HG03060 (cell line): ENCODE measurements at regions not wholly inside any gene's neighbourhood (a gene's known extent, or its start where the extent isn't known, plus 50 kb on each side); places are given as distances from the start of the nearest gene placed in this dataset.

Experiments used
- ATAC-seq: cut with Tn5 transposase; IDR thresholded peaks from one replicate; pipeline ENCODE4 v1.9.1; 2021; ENCODE audit warnings: low read depth, moderate number of reproducible peaks; ENCODE audit not compliant: unreplicated experiment

- ATAC-seq: no peak
Measured at GRCh38 chr2:180128861-180129260, 121.8 kb upstream of the CWC22 start.

DNA sequence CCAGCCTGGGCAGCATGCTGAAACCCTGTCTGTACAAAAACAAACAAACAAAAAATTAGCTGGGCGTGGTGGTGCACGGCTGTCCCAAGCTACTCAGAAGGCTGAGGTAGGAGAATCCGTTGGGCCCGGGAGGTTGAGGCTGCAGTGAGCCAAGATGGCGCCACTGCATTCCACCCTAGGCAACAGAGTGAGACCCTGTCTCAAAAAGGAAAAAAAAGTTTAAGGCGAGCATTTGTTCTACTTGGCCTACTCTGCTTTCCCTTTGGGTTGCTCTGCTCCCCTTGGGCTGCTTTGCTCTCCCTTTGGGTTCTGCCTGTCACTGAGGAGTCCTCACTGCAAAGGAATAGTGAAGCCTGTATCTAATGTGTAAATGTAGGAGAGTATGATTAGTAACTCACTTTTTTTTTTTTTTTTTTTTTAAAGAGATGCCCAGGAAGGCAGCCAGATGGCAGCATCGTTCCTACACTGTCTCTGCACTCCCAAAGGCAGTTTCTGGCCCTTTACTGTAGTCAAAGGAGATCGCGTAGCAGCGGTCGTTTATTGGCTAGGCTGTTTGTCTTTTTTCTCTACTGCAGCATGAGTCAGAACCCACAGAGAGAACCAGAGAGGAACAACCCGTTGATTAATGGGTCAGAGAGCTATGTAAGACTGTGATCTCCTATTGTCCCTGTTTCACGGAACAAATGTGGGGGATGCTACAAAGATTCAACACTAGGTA is 118.3 kb upstream of the CWC22 start:
- ATAC-seq: no peak

DNA sequence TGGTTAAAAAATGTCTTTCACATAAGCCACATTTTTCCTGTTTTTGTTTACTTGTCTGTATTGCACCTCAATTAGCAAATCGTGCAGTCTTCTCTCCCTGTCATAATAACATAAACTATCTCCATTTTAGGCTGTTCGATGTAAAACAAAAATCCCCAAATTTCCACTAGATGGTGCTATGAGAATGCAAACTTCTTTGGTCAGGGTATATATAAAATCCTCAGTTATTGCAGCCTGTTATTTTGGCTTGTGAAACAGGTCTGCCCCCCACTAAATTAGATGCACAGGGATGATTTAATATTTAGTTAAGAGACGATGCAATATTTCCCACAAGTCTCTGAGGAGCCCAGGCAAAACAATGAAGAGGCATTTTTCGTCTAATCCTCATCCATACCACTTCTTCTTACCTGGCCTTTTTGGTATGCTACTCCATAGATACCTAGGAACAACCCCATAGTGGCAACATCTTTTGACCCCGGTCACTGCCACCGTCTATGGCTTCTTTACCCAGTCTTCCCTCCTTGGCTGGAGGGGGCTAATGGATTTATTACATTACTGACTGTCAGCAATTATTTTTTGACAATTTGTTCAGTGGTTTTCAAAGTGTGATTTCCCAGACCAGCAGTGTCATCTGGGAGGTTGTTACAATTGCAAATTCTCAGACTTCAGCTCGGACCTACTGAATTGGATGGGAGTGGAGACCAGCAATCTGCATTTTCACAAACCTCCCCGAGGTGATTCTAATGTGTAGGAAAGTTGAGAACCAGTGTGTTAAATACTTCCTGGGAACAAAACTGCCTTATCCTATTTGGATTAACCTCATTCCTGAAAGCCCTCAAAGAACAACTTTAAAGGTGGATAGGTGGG is 117.4 kb upstream of the CWC22 start:
- peak; percentile 66 for ATAC-seq

- ATAC-seq: no peak
Measured at GRCh38 chr2:180122874-180123273, 115.8 kb upstream of the CWC22 start.

DNA sequence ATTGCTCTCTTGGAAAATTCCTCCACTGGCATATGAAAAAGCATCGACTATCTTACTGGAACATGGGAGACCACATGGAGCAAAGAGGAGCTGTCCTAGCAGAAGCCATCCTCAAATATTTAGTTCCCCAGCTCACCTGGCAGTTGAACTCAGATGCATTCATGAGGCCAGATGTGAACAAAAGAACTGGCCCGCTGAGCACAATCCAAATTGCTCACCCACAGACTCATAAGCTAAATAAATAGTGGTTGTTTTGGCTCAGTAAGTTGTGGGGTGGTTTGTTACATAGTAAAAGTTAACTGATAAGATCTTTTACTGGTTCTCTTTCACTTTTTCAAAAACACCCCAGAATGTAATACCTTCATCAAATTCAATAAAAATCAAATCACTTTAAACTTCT is 108.6 kb upstream of the CWC22 start:
- no peak for ATAC-seq

- no peak for ATAC-seq
Measured at GRCh38 chr2:180115269-180115668, 108.2 kb upstream of the CWC22 start.

- no peak for ATAC-seq
Measured at GRCh38 chr2:180111901-180112300, 104.8 kb upstream of the CWC22 start.

DNA sequence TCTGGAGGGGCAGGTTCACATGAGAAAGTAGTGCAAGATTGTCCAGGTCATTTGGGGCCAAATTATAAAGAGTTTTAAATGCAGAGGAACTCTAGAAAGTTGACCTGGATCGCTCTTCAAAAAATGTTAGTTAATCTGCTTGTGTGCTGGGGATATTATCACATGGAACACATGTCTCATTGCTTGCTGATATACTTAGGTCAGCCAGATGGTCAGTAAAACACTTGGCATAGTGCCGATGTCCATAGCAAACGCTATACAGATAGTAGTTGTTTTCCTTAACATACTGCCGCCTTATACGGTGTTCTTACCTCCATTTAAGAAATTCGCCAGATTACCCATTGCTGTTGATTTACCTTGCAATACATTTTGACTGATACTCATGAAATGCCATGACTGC is 103.4 kb upstream of the CWC22 start:
- ATAC-seq: no peak

- no peak for ATAC-seq
Measured at GRCh38 chr2:180101846-180102245, 94.7 kb upstream of the CWC22 start.

DNA sequence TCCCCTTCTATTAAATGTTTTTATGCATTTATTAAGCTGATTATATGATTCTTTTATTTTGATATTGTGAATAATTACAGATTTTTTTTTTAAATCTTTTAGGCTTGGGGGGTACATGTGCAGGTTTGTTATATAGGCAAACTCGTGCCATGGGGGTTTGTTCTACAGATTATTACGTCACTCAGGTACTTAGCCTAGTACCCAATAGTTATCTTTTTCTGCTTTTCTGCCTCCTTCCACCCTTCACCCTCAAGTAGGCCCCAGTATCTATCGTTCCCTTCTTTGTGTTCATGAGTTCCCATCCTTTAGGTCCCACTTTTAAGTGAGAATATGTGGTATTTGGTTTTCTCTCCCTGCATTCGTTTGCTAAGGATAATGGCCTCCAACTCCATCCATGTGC is 92.2 kb upstream of the CWC22 start:
- no peak for ATAC-seq

DNA sequence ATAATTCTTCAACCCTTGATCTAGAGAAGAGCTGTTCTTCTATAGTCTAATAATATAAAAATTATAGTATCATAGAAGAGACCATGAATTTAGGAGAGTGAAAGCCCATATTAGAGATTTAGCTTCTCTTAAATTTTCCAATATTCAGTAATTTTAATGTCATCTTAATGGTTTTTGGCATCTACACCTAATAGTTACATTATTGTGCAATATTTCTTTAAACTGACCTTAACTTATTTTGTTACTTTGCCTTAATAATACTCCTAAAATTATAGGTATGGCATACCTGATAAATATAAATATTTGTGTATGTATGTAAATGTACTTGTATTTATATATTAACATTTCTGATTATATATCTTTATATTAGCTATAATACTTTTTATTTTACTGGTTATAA is 78.0 kb upstream of the CWC22 start:
- ATAC-seq: no peak

DNA sequence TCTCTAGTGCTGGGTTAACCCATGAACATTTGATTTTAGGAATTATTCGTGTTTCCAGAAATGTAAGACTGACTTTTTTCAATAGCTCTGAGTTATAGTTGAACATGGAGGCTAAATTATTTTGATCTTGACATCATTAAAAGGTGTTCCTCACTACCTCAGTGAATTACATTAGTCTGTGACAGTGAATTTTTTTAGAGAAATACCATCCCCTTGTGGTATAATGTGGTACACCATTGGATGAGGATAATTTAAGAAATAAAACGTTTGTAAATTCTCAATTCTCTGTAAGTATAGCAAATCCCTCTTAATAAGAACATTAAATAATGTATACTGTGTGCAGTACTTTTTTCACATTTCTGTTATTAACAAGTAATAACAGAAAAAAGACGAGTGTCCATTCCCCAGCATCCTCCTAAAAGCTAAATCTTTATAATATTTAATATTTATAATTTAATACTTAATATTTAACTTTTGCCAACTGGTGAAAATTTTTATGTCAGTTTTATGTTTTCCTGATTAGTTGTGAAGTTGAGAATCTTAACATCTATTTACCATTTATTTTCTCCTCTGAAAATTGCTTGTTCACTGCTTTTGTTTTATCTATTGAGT is 70.3 kb upstream of the CWC22 start:
- no peak for ATAC-seq

DNA sequence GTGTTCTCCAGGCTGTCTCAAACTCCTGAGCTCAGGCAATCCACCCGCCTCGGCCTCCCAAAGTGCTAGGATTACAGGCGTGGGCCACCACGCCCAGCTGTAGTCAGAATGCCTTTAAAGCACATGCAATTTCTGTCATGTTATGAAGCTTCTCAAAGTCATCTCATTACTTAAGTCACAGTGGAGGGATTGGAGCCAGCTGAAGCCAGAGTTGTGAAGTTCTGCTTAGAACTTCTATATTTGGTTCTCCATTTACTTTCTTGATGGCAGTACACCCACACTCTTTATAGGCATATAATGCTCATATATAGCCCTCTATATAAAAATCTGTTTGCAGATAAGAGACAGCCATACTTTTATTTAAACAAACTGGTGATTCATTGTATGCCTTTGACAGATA is 68.8 kb upstream of the CWC22 start:
- ATAC-seq: no peak

GRCh38 chr2:180071797-180072196 is 64.7 kb upstream of the CWC22 start:
- no peak for ATAC-seq

DNA sequence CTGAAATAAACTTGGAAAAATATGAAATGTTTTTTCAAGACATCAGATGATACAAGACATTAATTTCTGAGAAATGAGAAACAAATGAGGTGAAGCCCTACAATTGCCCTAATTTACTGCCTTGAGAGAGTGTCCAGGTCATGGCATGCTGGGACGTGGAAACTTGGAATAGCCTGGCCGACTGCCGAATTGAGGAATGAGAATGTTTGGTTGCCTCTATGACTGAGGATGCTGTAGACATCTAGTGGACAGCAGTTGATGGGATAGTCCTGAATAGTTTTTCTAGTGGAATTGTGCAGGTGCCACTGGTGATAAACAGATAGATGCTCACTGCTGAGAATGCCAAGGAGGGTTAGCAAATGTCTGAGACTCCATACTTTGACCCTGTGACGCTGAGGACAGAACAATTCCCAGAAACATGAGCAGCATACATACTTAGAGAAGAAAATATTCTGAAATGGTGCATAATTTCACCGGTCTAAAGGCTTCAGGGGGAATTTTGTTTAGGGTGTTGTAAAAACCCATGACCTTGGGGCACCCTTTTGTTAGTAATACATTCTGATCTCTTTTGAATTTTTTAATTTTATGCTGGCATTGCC is 56.5 kb upstream of the CWC22 start:
- no peak for ATAC-seq

DNA sequence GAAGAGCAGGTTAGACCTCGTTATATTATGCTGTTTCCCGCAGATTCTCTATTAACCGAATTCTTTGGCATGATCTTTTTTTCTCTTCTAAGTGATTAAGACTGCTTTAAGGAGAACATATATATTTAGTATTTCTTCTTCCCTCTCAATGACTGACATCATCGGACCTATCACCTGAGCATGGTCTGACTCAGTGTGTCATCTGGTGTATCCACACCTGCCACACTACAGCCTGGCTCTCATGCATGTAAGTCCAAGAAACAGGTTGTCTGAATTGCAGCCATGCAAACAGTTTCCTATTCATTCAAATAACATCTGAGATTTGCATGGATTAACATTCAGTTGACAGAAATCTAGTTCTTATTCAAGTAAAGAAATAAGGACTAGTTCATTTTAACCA is 55.1 kb upstream of the CWC22 start:
- ATAC-seq: no peak

DNA sequence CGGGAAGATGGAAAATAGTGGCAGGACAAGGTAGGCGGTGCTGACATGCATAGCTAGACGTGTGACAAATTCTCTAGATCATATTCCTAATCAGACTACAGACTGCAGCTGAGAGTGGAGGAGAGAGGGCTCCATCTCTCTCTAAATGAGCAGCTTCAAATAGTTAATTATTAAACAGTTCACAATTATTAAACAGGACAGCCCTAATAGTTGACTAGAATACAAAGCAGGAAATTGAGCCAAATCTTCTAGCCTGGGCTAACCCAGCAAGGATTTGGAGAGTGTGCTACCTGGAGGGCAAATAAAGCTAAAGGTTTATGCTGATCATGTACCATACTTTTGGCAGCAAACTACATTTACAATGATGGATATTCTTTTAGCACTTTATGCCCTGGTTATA is 54.4 kb upstream of the CWC22 start:
- ATAC-seq: no peak

GRCh38 chr2:180061085-180061484 is 54.0 kb upstream of the CWC22 start:
- no peak for ATAC-seq

- ATAC-seq: no peak
Measured at GRCh38 chr2:180058993-180059392, 51.9 kb upstream of the CWC22 start.

- ATAC-seq: no peak
Measured at GRCh38 chr2:180057706-180058412, 50.8 kb upstream of the CWC22 start.
